ENCODE measurements at regions not wholly inside any gene's neighbourhood (a gene's known extent, or its start where the extent isn't known, plus 50 kb on each side); places are given as distances from the start of the nearest gene placed in this dataset.

- TF ChIP-seq FOXK2 (IDR thresholded peaks at IDR 0.05) (no peak), L3MBTL2 (conservative IDR thresholded peaks at IDR 0.05) (no peak), BHLHE40 (IDR thresholded peaks at IDR 0.05; ENCODE audit: borderline replicate concordance) (no peak), FOXM1 (IDR thresholded peaks at IDR 0.05; ENCODE audit: borderline replicate concordance) (no peak), ELF4 (IDR thresholded peaks at IDR 0.05) (no peak), CTBP1 (IDR thresholded peaks at IDR 0.05; ENCODE audit: borderline replicate concordance) (no peak)
These were observed 131.5 kb downstream of the TFAP2C start for GRCh38 chr20:56760610-56761009.

All from HEK293T (cell line).